ENCODE measurements at regions not wholly inside any gene's neighbourhood (a gene's known extent, or its start where the extent isn't known, plus 50 kb on each side); places are given as distances from the start of the nearest gene placed in this dataset.

GRCh38 chr2:191515551-191515950, 162.4 kb upstream of the NABP1 start:
- TF ChIP-seq GATA2 (IDR thresholded peaks at IDR 0.05; ENCODE audit: insufficient read depth, insufficient read length, low read depth, low read length): no peak
- TF ChIP-seq CTCF (IDR thresholded peaks at IDR 0.05; ENCODE audit: extremely low read depth in 1 of 2, insufficient read depth in 1 of 2, low read depth in 1 of 2, low read length in 2 of 2): no peak
- no peak for TF ChIP-seq POLR2A (IDR thresholded peaks at IDR 0.05; ENCODE audit: low read depth, low read length)
- TF ChIP-seq EZH2 (IDR thresholded peaks at IDR 0.05; ENCODE audit: borderline replicate concordance, low read depth, low read length, severe bottlenecking): no peak

All from endothelial cell of umbilical vein (primary cell).